IMR-90 (cell line): ENCODE measurements at regions not wholly inside any gene's neighbourhood (a gene's known extent, or its start where the extent isn't known, plus 50 kb on each side); places are given as distances from the start of the nearest gene placed in this dataset.

Experiments used
- BHLHE40 ChIP-seq: fragments of 150-350 bp; IDR thresholded peaks from 2 replicates; pipeline ENCODE4 v1.6.1; 2016; ENCODE audit warnings: mild to moderate bottlenecking, low read depth, low read length
- MAFK ChIP-seq: IDR thresholded peaks from 2 replicates; pipeline ENCODE4 v1.6.1; 2012; ENCODE audit warnings: low read depth, low read length, improper control_type of control experiment
- POLR2A ChIP-seq: IDR thresholded peaks from 2 replicates; pipeline ENCODE4 v1.6.1; 2012; ENCODE audit warnings: mild to moderate bottlenecking, low read depth, low read length
- RFX5 ChIP-seq: IDR thresholded peaks from 2 replicates; pipeline ENCODE4 v1.8.0; 2012; ENCODE audit warnings: low read depth, mild to moderate bottlenecking, low read length, moderate library complexity
- TF ChIP-seq, protein P1 (sequence below): conservative IDR thresholded peaks from 2 replicates; pipeline ENCODE4 v1.5.1; 2012; ENCODE audit warnings: mild to moderate bottlenecking, low read depth, low read length, improper control_type of control experiment
- TF ChIP-seq, protein P2 (sequence below): fragments of 150-350 bp; IDR thresholded peaks from 2 replicates; pipeline ENCODE4 v1.6.1; 2017; ENCODE audit warnings: mild to moderate bottlenecking, antibody characterized with exemption, low read length, low read depth

DNA sequence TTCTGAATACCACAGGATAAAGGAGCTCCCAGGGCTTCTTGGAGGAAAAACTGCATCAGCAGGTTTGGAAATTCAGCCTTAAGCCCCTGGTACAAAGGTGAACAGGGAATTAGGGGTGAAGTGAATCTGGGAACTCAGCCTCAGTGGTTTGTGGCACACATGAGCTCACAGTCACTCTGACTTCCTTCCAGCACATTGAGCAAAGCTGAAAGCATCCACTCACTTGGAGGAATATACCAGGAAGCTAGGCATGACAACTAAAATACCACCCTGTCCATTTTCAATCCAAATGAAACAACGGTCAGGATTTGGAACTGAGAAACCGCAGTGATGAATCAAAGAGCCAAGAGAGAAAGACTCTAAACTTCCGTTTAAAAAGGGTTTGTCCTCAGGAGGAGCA, 216.1 kb downstream of the ICOS start:
- TF ChIP-seq BHLHE40 (no peak), RFX5 (no peak), POLR2A (no peak), MAFK (no peak)
- TF ChIP-seq, protein P1, sequence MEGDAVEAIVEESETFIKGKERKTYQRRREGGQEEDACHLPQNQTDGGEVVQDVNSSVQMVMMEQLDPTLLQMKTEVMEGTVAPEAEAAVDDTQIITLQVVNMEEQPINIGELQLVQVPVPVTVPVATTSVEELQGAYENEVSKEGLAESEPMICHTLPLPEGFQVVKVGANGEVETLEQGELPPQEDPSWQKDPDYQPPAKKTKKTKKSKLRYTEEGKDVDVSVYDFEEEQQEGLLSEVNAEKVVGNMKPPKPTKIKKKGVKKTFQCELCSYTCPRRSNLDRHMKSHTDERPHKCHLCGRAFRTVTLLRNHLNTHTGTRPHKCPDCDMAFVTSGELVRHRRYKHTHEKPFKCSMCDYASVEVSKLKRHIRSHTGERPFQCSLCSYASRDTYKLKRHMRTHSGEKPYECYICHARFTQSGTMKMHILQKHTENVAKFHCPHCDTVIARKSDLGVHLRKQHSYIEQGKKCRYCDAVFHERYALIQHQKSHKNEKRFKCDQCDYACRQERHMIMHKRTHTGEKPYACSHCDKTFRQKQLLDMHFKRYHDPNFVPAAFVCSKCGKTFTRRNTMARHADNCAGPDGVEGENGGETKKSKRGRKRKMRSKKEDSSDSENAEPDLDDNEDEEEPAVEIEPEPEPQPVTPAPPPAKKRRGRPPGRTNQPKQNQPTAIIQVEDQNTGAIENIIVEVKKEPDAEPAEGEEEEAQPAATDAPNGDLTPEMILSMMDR = no peak
- TF ChIP-seq, protein P2, sequence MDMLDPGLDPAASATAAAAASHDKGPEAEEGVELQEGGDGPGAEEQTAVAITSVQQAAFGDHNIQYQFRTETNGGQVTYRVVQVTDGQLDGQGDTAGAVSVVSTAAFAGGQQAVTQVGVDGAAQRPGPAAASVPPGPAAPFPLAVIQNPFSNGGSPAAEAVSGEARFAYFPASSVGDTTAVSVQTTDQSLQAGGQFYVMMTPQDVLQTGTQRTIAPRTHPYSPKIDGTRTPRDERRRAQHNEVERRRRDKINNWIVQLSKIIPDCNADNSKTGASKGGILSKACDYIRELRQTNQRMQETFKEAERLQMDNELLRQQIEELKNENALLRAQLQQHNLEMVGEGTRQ = no peak
